H54 (cell line): ENCODE measurements at regions not wholly inside any gene's neighbourhood (a gene's known extent, or its start where the extent isn't known, plus 50 kb on each side); places are given as distances from the start of the nearest gene placed in this dataset.
"Not testable (repeated sequence)": the region's sequence is repeated elsewhere in the genome, so short reads cannot be mapped to it uniquely, and the experiment has no call there.

Source experiments
- DNase-seq: peaks from one replicate; pipeline ENCODE4 v3.0.0; 2011; ENCODE audit warnings: low spot score, mixed read lengths; ENCODE audit not compliant: insufficient read length
- FAIRE-seq: peaks from 3 replicates; lab custom pipeline; 2011; peaks lifted over from hg19 to GRCh38; lab: Jason Lieb, UNC
- POLR2A ChIP-seq: IDR thresholded peaks from 2 replicates; pipeline ENCODE4 v1.6.1; 2011; ENCODE audit warnings: low read depth, mild to moderate bottlenecking, low read length

DNA sequence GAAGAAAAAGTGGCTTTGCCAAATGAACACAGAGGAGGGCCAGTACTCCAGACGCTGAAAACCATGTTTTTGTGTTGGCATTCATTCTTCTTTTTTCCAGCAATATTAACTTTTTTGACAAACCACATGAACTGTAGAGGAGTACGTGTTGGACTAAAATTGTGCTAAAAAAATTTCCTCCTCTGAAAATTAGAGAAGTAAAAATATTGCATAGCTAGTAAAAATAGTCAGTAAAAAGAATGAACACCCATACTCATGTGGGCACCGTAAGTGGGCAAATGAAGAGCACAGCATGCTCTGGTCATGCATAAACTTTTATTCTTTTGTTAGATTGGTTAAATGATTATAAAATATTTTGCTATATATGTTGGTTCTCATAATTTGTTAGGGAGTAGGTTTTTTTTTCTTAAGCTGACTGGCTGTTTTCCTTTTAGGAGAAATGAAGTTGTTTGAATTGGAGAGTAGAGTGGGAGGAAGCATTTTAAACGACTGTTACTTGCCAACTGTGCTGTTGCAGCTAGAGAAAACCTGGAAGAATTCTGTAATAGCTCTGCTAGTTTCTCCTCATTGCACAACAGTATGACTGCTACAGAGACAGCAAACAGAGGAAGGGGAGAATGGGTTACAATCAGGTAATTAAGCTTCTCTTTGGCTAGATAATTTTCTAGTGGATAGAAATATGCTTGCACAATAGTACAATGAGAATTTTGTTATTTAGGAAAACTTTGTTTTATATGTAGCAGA, 222.4 kb downstream of the KCTD12 start:
- TF ChIP-seq POLR2A, result no peak
- DNase-seq (no peak), FAIRE-seq (no peak)

GRCh38 chr13:76659074-76659473, 227.1 kb downstream of the KCTD12 start:
- FAIRE-seq, result not testable (repeated sequence)

DNA sequence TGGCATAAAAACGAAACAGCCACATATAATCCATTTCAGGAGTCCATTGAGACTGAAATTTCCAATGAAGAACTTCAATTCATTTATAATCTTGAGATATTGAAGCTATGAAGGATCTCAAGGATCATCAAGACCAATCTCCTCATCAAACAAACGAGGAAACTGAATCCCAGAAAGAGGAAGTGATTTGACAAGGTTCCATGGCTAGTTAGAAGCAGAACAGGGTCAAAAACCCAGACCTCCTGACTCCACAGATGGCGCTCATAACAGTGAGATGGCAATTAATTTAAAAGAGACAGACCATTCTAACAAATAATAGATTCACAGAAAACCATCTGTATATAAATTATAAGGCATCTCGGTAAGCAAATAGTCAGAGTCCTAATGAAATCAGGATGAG, 229.7 kb downstream of the KCTD12 start:
- no peak for TF ChIP-seq POLR2A
- FAIRE-seq, result no peak
- no peak for DNase-seq

More at GRCh38 chr13:76659074-76659473, 227.1 kb downstream of the KCTD12 start:
- not testable (repeated sequence) for DNase-seq

DNA sequence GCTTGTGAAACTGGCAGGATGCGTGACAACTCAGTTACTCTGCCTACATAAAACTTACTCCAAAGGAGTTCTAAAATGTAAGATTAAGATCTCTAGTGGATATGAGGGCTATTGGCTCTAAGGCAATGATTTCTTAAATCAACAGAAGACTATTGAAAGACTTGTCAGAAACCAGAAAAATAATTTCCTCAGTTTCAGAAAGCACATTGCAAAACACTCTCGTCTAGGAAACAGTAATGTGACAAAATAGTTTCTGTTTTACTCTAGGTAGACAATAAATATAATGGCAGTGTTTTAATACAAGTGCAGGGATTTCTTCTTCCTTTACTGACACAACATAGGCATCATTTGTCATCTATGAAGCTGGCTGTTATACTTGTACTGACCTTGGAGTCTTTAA, 230.1 kb downstream of the KCTD12 start:
- TF ChIP-seq POLR2A, result no peak
- FAIRE-seq (no peak), DNase-seq (no peak)

DNA sequence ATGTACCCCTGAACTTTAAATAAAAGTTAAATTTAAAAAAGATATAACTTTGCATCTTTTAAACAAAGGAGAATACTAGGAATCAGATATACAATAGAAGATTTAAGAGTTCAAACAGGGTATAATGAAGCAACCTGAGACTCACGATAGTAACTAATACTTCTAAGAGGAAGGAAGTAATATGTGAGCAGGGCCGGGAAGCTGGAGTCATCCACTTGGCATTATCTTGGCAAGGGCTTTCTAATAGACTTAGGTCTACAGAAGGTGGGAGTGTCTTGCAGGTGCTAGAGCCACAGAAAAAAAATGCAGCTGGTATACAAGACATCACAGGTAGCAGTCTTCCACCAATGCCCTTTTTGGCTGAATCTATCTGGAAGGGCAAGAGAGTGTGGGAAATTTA, 231.9 kb downstream of the KCTD12 start:
- DNase-seq (no peak), FAIRE-seq (no peak)
- no peak for TF ChIP-seq POLR2A

DNA sequence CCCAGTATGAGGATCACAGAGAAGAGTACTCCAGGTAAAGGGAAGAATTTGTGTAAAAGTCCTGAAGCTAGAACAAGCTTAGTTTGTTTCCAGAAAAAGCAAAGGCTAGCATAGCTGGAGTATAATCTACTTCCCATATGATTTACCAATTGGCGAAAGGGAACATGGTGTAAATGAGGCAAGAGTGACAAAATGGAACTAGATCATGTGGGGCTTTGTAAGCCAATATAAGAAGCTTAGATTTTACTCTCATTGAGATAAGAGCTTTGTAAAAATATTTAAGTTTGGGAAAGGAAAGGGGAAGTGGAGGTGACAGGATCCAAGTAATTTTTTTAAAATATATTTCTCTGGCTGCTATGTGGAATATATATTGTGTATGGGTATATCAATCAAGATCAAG, 234.9 kb downstream of the KCTD12 start:
- TF ChIP-seq POLR2A, result no peak
- no peak for FAIRE-seq
- DNase-seq, result no peak

DNA sequence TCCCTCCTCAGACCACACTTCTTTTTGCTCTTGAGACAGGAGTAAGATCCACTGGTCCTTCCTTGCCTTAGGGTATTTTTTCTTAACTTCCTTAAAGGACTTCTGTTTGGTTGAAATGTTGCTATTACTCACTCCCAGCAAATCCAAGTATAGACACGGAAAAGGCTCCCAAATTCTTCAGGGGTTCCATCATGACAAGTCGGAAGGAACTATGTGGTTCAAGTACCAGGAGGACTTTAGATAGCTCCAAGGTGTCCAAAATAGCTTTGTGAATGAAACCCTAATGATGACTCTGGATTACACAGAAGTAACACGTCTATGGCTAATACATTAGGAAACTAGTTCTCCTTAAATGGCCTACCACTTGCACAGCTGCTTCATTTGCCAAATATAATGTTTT, 238.7 kb downstream of the KCTD12 start:
- FAIRE-seq, result no peak
- no peak for TF ChIP-seq POLR2A

DNA sequence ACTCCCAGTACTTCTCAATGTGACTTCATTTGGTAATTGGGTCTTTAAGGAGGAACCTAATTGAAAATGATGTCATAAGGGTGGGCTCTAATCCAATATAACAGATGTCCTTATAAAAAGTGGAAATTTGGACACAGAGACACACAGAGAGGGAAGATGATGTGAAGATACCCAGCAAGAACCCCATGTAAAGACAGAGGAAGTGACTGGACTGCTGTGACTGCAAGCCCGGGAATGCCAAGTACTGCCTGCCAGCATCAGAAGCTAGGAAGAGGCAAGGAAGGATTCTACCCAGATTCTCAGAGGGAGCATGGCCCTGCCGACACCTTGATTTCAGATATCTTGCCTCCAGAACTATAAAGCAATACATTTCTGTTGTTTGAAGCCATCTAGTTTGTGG, 239.3 kb downstream of the KCTD12 start:
- no peak for TF ChIP-seq POLR2A
- DNase-seq (no peak), FAIRE-seq (no peak)

More for the DNA sequence above, 238.7 kb downstream of the KCTD12 start:
- no peak for DNase-seq

GRCh38 chr13:76645632-76646031, 240.6 kb downstream of the KCTD12 start:
- TF ChIP-seq POLR2A, result no peak
- no peak for FAIRE-seq
- no peak for DNase-seq

- DNase-seq, result no peak
- no peak for TF ChIP-seq POLR2A
- no peak for FAIRE-seq
These were observed 241.3 kb downstream of the KCTD12 start for GRCh38 chr13:76644906-76645305.

GRCh38 chr13:76643596-76643995, 242.6 kb downstream of the KCTD12 start:
- DNase-seq, result no peak
- TF ChIP-seq POLR2A, result no peak
- FAIRE-seq, result no peak

GRCh38 chr13:76641056-76641455, 245.1 kb downstream of the KCTD12 start:
- FAIRE-seq (no peak), DNase-seq (no peak)
- no peak for TF ChIP-seq POLR2A

DNA sequence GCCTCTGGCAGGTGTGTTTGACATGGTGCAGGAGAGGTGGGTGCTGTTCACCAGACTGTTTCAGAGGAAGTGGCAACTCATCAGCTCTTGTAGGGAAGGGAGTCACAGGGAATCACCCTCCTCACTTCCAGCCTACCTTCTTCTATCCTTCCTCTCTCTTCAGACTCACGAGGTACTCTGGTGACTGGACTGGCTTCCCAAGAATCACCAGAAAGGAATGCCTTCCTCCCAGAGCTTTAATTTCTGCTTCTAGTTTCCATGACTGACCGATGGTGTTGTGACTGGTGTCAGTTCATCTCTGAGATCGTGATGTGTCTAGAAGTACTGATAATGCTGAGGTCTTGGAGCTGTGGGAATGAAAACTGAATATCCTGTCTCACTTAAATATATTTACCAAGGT, 247.3 kb downstream of the KCTD12 start:
- no peak for TF ChIP-seq POLR2A
- DNase-seq, result no peak

DNA sequence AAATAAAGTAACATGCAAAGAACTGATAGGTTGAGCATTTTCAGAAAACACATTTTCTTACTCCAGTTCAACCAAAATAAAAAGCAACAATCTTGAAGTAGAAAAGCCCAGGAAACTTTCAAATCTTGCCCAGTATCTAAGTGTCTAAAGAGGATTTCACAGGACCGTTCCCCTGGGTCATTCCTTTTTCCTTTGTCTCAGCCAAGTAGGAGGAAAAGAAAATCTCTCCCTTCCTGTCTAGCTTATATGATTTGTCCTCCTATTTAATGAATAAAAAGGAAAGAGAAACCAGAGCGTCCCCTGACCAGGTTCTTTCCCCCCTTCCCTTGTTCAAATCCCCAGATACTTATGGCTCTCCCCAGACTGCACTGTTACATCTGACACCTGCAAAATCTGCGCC, 248.0 kb downstream of the KCTD12 start:
- DNase-seq (no peak), FAIRE-seq (no peak)
- TF ChIP-seq POLR2A, result no peak

More for the DNA sequence above, 247.3 kb downstream of the KCTD12 start:
- FAIRE-seq, result no peak

DNA sequence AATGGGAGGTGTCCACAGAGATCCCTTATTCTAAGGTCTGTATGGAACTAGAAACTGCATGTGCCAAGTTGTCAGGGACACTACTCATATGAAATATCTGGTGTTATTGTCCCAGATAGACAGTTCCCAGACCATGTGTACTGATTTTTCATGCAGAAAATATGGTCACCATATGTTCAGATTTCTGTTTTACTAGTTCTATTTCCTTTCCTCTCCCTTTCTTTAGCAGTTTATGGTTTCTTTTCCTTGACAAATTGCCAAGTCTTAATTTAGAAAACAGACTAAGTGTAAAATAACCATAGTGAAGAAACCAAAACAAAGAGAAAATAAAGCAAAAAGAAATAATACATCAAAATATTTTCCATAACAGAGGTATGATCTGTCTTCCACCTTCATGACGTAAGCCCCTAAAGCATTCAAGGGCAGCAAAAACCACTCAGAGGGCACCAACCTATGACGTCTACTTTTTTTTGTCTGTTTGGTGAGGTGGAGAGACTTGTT, 248.5 kb downstream of the KCTD12 start:
- no peak for DNase-seq
- no peak for FAIRE-seq
- no peak for TF ChIP-seq POLR2A
